ENCODE measurements at regions not wholly inside any gene's neighbourhood (a gene's known extent, or its start where the extent isn't known, plus 50 kb on each side); places are given as distances from the start of the nearest gene placed in this dataset.

DNA sequence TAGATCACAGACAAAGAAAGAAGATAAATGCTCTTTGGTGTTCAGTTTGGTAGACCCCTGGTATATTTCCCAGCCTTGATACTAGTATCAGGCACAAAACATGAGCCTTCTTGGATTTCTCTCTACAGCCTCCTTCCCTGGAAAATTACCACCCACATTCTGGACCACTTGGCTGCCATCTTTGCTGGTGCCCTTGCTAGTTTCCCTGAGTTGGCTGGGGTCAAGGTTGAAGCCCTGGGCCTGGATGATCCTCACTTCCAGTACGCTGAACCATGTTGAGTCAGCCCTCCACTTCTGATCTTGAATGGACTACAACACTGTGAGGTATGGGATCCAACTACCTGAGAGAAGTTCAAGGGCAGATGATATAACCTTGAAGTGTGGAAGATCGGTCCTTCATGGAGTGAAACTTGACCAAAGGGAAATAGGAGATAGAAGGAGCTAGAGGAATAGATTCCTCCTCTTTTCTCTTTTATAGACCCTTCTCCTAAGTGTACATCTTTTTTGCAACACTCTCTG is 501.4 kb downstream of the TMEM114 start:
- H3K27ac ChIP-seq: no peak overlapping the region
- H3K27me3 ChIP-seq: no peaks in the 10 kb centered on the region
- TF ChIP-seq, protein P1, sequence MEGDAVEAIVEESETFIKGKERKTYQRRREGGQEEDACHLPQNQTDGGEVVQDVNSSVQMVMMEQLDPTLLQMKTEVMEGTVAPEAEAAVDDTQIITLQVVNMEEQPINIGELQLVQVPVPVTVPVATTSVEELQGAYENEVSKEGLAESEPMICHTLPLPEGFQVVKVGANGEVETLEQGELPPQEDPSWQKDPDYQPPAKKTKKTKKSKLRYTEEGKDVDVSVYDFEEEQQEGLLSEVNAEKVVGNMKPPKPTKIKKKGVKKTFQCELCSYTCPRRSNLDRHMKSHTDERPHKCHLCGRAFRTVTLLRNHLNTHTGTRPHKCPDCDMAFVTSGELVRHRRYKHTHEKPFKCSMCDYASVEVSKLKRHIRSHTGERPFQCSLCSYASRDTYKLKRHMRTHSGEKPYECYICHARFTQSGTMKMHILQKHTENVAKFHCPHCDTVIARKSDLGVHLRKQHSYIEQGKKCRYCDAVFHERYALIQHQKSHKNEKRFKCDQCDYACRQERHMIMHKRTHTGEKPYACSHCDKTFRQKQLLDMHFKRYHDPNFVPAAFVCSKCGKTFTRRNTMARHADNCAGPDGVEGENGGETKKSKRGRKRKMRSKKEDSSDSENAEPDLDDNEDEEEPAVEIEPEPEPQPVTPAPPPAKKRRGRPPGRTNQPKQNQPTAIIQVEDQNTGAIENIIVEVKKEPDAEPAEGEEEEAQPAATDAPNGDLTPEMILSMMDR (IDR thresholded peaks at IDR 0.05): no peak
- no peak for TF ChIP-seq POLR2A (IDR thresholded peaks at IDR 0.05)
- intact Hi-C loops (cut with DNase I; ENCODE audit: low total_unique reads): no loop called here
- DNase-seq: no peak
- H3K36me3 ChIP-seq: no peaks in the 10 kb centered on the region
- no peaks in the 10 kb centered on the region for H3K4me1 ChIP-seq
- H3K4me3 ChIP-seq: no peak overlapping the region
- no peaks in the 10 kb centered on the region for H3K9me3 ChIP-seq

- TF ChIP-seq, protein P1 (IDR thresholded peaks at IDR 0.05): no peak
- TF ChIP-seq POLR2A (IDR thresholded peaks at IDR 0.05): no peak
- no peaks in the 10 kb centered on the region for H3K9me3 ChIP-seq
- intact Hi-C loops (cut with DNase I; ENCODE audit: low total_unique reads): no loop called here
- no peaks in the 10 kb centered on the region for H3K4me1 ChIP-seq
- H3K27ac ChIP-seq: no peak overlapping the region
- no peak for DNase-seq
- H3K27me3 ChIP-seq: no peaks in the 10 kb centered on the region
- no peak overlapping the region for H3K4me3 ChIP-seq
- no peaks in the 10 kb centered on the region for H3K36me3 ChIP-seq
Observed at GRCh38 chr16:8087597-8088289, 502.6 kb downstream of the TMEM114 start.

DNA sequence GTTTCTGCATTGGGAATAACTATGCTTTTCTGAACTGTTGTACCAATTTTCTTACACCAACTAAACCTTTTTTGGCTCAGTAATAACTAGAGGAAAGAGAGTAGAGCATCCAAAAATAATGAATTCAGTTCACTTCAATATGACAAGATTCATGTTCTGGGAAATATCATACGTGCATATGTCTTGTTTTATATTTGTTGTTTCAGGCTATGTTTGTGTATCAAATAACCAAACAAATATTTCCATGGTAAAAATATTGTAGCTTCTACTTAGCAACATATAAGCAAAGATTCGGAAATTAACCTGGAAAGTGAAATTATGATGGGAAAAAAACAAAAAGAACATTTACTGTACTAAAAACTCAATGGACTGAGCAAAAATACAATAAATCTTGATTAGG is 503.2 kb downstream of the TMEM114 start:
- no peaks in the 10 kb centered on the region for H3K4me1 ChIP-seq
- H3K9me3 ChIP-seq: no peaks in the 10 kb centered on the region
- DNase-seq: no peak
- no peak for TF ChIP-seq POLR2A (IDR thresholded peaks at IDR 0.05)
- TF ChIP-seq, protein P1 (IDR thresholded peaks at IDR 0.05): no peak
- H3K27me3 ChIP-seq: no peaks in the 10 kb centered on the region
- intact Hi-C loops (cut with DNase I; ENCODE audit: low total_unique reads): no loop called here
- H3K36me3 ChIP-seq: no peaks in the 10 kb centered on the region
- no peak overlapping the region for H3K27ac ChIP-seq
- no peak overlapping the region for H3K4me3 ChIP-seq

- intact Hi-C loops (cut with DNase I; ENCODE audit: low total_unique reads): no loop called here
- Histone ChIP-seq H3K4me1 (no peaks in the 10 kb centered on the region), H3K27me3 (no peaks in the 10 kb centered on the region), H3K9me3 (no peaks in the 10 kb centered on the region), H3K4me3 (no peak overlapping the region), H3K27ac (no peak overlapping the region), H3K36me3 (no peaks in the 10 kb centered on the region)
- DNase-seq: no peak
- no peak for TF ChIP-seq POLR2A (IDR thresholded peaks at IDR 0.05)
- TF ChIP-seq, protein P1 (IDR thresholded peaks at IDR 0.05): no peak
Observed at GRCh38 chr16:8084882-8085281, 505.4 kb downstream of the TMEM114 start.

DNA sequence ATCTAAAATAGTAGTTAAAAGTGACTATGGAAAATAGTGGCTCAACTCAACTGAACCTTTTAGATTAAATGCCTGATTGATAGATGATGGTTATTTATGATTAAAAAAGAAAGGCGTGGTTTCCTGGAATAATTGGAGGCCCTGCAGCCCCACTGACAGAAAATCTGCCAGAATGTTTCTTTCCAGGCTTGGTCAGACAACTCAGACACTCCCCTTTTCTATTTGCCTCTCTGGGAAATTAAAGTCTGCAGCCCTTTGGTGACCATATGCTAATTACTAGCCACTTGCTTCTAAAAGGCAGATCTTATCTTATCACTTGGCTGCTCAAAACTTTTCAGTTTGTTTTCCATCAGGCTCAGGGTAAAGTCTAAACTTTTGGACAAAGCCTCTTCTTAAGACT is 506.0 kb downstream of the TMEM114 start:
- Histone ChIP-seq H3K4me3 (no peak overlapping the region), H3K27ac (no peak overlapping the region), H3K36me3 (no peaks in the 10 kb centered on the region), H3K9me3 (no peaks in the 10 kb centered on the region), H3K4me1 (no peaks in the 10 kb centered on the region), H3K27me3 (no peaks in the 10 kb centered on the region)
- intact Hi-C loops (cut with DNase I; ENCODE audit: low total_unique reads): no loop called here
- no peak for TF ChIP-seq POLR2A (IDR thresholded peaks at IDR 0.05)
- TF ChIP-seq, protein P1 (IDR thresholded peaks at IDR 0.05): no peak
- DNase-seq: no peak
